Body of pancreas (tissue), 4 donors: ENCODE measurements at regions not wholly inside any gene's neighbourhood (a gene's known extent, or its start where the extent isn't known, plus 50 kb on each side); places are given as distances from the start of the nearest gene placed in this dataset.

Experiments used
- CTCF ChIP-seq, 7 experiments: fragments of 450-650 bp in 4 of 7; fragments of 200-600 bp in 3 of 7; sonication (generic) in 3 of 7; IDR thresholded peaks; one replicate each; pipeline ENCODE4 v1.5.1; 2016 to 2019; ENCODE audit warnings: antibody characterized with exemption in 7 of 7
- POLR2A ChIP-seq, 3 donors: fragments of 450-650 bp; IDR thresholded peaks; one replicate each; pipeline ENCODE4 v1.6.1; 2016; ENCODE audit warnings: antibody characterized with exemption in 3 of 3, mild to moderate bottlenecking in 2 of 3

- TF ChIP-seq CTCF (IDR thresholded peaks at IDR 0.05) (no peak), POLR2A (IDR thresholded peaks at IDR 0.05) (no peak)
Measured at GRCh38 chr3:159432682-159433340, 555.8 kb upstream of the IL12A start.
